Right hindlimb (tissue), 1 donor: ENCODE measurements at regions not wholly inside any gene's neighbourhood (a gene's known extent, or its start where the extent isn't known, plus 50 kb on each side); places are given as distances from the start of the nearest gene placed in this dataset.

ENCODE experiments used
- DNase-seq: peaks from one replicate; pipeline ENCODE4 v3.0.0-alpha.2; 2018

DNA sequence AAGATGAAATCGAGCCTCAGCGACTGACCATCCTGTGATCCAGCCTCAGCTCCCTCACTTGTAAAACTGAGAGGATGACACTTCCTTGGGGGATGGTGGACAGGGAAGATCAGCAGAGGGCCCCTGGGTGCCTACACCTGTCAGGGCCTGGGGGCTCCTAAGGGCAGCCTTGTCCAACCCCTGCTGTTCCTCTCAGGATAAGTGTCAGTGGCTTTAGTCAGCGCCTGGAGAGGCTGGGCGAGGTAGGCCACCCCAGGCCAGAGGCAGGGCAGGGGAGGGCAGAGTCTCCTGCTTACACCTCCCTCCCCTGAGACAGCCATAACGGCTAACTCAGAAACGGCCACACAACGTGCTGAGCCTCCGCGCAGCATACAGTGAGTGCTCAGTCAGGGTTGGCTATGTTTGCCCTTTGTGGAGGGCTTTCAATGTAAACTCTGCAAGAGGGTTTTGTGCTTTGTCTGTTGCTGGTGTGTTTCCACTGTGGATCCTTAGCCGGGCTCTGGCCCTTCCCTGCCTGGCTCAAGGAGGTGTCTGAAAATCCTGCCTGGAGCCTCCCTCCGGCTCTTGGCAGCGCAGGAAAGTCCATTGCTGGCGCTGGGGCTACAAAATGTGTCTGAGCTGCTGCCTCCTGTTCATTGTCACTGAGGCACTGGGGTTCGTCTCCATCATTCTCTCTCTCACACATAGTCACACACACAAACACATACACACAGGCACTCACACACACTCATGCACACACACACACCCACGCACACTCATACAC, 588.4 kb downstream of the PTPRU start:
- no peak for DNase-seq

- no peak for DNase-seq
Observed at GRCh38 chr1:29824025-29824424, 587.7 kb downstream of the PTPRU start.

GRCh38 chr1:29823561-29823960, 587.2 kb downstream of the PTPRU start:
- no peak for DNase-seq

- no peak for DNase-seq
Observed at GRCh38 chr1:29821605-29822004, 585.3 kb downstream of the PTPRU start.

GRCh38 chr1:29820401-29820800, 584.1 kb downstream of the PTPRU start:
- no peak for DNase-seq

- DNase-seq, result no peak
Observed at GRCh38 chr1:29812408-29813135, 576.2 kb downstream of the PTPRU start.

DNA sequence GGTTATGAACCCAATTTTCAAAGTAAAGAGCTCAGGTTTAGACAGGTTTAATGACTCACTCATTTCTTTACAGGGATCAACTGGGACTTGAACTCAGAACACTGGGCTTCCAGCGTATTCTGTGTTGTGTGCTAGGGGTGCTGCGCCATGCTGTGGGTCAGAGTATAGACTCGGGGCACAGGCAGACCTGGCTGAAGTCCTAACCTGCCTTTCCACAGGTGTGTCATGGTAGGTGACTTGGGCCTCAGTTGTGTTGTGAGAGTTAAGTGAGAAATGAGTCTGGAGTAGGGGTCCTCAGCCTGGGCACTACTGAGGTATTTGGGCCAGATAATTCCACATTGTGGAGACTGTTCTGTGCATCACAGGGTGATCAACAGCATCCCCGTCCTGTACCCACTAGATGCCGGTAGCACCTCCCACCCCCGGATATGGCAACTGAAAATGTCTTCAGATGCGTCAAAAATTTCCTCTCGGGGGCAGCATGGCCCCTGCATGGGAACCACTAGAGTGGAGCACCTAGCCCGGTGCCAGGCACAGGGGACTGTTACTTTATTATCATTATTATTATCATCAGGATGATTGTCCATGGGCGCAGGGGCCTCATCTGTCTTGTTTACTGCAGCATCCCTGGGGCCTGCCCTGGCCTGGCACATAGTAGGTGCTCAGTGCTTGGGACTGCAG, 575.5 kb downstream of the PTPRU start:
- DNase-seq, result no peak

DNA sequence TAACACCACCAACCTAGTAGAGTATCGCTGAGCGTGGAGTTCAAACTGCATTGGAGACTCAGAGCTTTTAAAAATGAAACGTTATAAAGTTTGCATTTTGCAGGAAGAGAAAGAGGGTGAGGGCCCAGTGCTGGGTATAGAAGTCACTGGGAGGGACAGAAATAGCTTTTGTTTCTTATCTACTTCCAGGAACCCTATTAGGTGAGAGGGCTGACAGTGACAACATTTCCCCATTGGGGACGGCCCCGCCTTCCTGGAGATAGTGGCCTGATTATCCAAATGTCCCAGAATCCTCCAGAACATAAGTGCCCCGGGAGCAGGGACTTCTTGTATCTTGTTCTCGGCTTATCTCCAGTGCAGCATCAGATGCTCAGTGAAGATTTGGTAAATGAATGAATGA, 574.9 kb downstream of the PTPRU start:
- DNase-seq, result no peak

- no peak for DNase-seq
Observed at GRCh38 chr1:29810121-29811120, 574.1 kb downstream of the PTPRU start.

DNA sequence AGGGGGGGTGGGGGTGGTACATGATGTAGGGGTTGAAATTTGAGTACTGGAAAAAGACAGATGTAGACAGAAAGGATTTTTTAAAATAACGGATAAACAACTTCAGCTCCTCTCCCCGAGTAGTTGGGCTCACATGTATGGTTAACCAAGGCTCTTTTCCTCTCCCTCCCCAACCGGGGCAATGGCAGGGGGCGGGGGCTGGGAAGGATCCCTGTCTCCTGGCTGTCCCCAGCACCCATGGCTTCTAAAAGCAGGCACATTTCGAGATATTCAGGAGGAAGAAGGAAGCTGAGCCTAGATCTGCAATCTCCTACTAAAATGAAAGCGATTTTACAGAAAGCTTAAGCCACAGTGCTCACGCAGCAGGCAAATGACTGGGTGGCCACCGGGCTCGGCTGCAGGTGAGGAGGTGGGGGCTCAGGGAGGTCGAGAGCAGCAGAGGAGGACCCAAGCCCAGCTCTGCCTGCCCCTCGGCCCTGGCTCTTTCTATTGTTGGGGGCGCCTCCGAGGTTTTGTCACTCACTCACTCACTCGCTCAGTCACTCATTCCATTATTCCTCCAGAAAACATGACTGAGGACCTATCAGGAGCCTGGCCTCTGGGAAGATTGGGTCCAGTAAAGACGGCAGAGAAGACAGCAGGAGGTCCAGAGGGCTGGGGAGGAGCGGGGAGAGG, 573.3 kb downstream of the PTPRU start:
- no peak for DNase-seq

GRCh38 chr1:29808141-29808995, 572.0 kb downstream of the PTPRU start:
- no peak for DNase-seq

GRCh38 chr1:29807689-29808088, 571.4 kb downstream of the PTPRU start:
- no peak for DNase-seq

DNA sequence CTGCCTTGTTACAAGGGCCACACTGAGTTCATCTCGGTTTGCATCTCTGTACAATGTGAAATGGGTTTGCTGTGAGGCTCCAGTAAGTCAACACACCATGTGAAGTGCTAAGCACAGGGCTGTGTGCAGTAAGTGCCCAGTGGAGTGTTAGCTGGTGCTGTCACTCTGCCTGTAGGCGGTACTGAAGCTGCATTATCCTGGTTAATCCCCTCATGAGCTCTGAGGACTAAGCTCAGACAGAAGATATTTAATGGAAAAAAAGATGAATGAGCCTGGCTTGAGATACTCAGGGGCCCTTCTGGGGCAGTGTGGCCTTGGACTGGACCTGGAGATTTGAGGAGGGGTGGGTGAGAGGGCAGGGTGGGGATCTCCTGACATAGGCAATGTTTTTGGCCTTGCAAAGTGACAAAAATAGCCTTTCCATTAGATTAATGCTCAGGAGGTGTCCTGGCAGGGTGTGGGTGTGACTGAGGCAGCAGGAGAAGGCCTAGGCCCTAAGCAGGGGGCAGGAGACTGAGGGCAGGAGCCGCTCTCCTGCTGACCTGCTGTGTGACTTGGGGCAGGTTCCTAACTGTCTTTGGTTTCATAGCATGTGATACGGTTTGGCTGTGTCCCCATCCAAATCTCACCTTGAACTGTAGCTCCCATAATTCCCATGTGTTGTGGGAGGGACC, 570.5 kb downstream of the PTPRU start:
- DNase-seq, result no peak

DNA sequence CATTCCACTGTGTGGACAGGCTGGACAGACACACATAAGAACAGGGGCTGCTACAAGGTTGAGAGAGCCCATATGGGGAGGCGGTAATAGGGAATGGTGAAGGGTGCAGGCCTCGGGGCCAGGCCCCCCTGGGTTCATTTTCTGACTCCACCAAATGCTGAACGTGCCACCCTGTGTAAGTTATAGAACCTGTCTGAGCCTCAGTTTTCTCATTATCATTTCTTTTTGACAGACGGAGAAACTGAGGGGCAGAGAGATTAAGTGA, 569.5 kb downstream of the PTPRU start:
- no peak for DNase-seq

DNA sequence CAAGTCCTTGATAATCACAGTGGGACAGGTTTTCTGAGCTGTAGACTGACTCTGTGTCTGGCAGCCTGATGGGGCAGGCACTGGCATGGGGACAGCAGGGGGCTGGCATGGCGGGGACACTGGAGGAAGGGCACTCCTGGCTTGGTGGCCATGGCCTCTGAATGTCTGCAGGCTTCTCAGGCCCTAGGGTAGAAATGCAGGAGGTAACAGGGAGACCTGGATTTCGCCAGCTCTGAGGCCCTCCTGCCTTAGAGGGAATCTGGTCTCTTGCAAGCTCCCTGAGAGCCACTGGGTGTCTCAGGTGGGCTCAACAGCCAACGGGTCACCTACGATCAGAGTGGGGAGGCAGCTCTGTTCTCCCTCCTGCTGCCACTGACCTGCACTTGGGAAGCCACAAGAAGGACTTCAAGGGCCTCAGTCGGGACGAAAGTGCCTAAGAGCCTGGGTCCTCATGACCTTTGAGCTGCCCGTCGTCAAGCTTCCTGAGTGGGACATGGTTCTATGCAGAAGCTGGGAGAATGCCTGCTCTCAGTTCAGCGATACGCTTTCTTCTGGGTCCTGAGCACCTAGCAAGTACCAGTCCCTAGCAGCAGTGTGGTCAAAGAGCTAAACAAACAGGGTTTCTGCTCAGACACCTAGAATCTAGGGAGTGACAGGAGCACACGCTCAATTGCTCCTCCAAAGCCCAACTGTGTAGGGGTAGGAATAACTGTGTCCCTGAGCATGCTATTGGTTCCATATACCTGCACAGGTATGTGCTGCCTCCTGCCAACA, 569.0 kb downstream of the PTPRU start:
- no peak for DNase-seq

GRCh38 chr1:29804181-29804899, 568.0 kb downstream of the PTPRU start:
- no peak for DNase-seq

- DNase-seq, result no peak
Observed at GRCh38 chr1:29803486-29803885, 567.2 kb downstream of the PTPRU start.

- DNase-seq, result no peak
Observed at GRCh38 chr1:29802181-29803068, 566.1 kb downstream of the PTPRU start.
